ENCODE measurements at regions not wholly inside any gene's neighbourhood (a gene's known extent, or its start where the extent isn't known, plus 50 kb on each side); places are given as distances from the start of the nearest gene placed in this dataset.

GRCh38 chr12:61502179-61502578, 758.0 kb upstream of the USP15 start:
- no peak for TF ChIP-seq BHLHE40 (IDR thresholded peaks at IDR 0.05; ENCODE audit: borderline replicate concordance)
- no peak for TF ChIP-seq FOXM1 (IDR thresholded peaks at IDR 0.05; ENCODE audit: borderline replicate concordance)
- TF ChIP-seq ZNF384 (IDR thresholded peaks at IDR 0.05) = no peak
- TF ChIP-seq SP1 (IDR thresholded peaks at IDR 0.05) = no peak
- TF ChIP-seq ARNT (IDR thresholded peaks at IDR 0.05) = no peak

All from HEK293T (cell line).